SK-N-SH (cell line): ENCODE measurements at regions not wholly inside any gene's neighbourhood (a gene's known extent, or its start where the extent isn't known, plus 50 kb on each side); places are given as distances from the start of the nearest gene placed in this dataset.

Experiments
- CTCF ChIA-PET: fragments of 300-600, 350-600 bp; formaldehyde crosslinking; extraction: SDS; loops from one replicate; lab custom pipeline; 2021; lab: Yijun Ruan, JAX
- POLR2A ChIA-PET: fragments of 350-600 bp; sonication (Branson Sonifier 250); formaldehyde crosslinking; extraction: SDS; loops from one replicate; lab custom pipeline; 2020; ENCODE audit warnings: antibody characterized with exemption, inconsistent platforms; lab: Yijun Ruan, JAX
- DNase-seq: peaks from one replicate; pipeline ENCODE4 v3.0.0; 2012
- H2AFZ ChIP-seq: fragments of 200-600 bp; sonication (generic); 2 replicates; pipeline ENCODE4 v1.8.1; 2016; ENCODE audit warnings: antibody characterized with exemption, mild to moderate bottlenecking, low read depth
- H3F3A ChIP-seq: fragments of 200-600 bp; sonication (generic); replicated peaks from 2 replicates; pipeline ENCODE3; 2016; ENCODE audit warnings: antibody characterized with exemption, mild to moderate bottlenecking; ENCODE audit not compliant: insufficient read depth
- H3K27ac ChIP-seq, 2 experiments: fragments of 200-500 bp in 1 of 2; fragments of 200-600 bp in 1 of 2; sonication (Bioruptor generic) in 1 of 2; sonication (generic), shearing (Covaris generic) in 1 of 2; 2 replicates each; pipeline versions ENCODE4 v1.5.1 to v1.6.1; 2014 to 2016; ENCODE audit warnings: low read depth in 2 of 2, inconsistent platforms in 1 of 2, low read length in 1 of 2, mild to moderate bottlenecking in 1 of 2, mixed read lengths in 1 of 2
- H3K27me3 ChIP-seq: fragments of 200-600 bp; sonication (generic), shearing (Covaris generic); 2 replicates; pipeline ENCODE4 v1.6.1; 2016; ENCODE audit warnings: mixed run types; ENCODE audit not compliant: insufficient read depth
- H3K36me3 ChIP-seq, 2 experiments: fragments of 200-500 bp in 1 of 2; fragments of 200-600 bp in 1 of 2; sonication (Bioruptor generic) in 1 of 2; sonication (generic) in 1 of 2; replicated peaks in 1 of 2; 2 replicates each; pipeline versions ENCODE3 to v1.5.1; 2014 to 2016; ENCODE audit warnings: low read length in 1 of 2, mild to moderate bottlenecking in 1 of 2; ENCODE audit not compliant: insufficient read depth in 2 of 2, control insufficient read depth in 1 of 2
- H3K4me1 ChIP-seq, 2 experiments: fragments of 200-500 bp in 1 of 2; fragments of 200-600 bp in 1 of 2; sonication (Bioruptor generic) in 1 of 2; sonication (generic), shearing (Covaris generic) in 1 of 2; 2 replicates each; pipeline versions ENCODE4 v1.5.1 to v1.6.1; 2014 to 2016; ENCODE audit warnings: low read depth in 1 of 2, low read length in 1 of 2, mixed run types in 1 of 2; ENCODE audit not compliant: insufficient read depth in 2 of 2, control insufficient read depth in 1 of 2
- H3K4me2 ChIP-seq: fragments of 200-600 bp; sonication (generic), shearing (Covaris generic); 2 replicates; pipeline ENCODE4 v1.6.1; 2017; ENCODE audit warnings: mixed run types
- H3K4me3 ChIP-seq, 2 experiments: fragments of 200-500 bp in 1 of 2; fragments of 200-600 bp in 1 of 2; sonication (Bioruptor generic) in 1 of 2; sonication (generic), shearing (Covaris generic) in 1 of 2; 2 replicates each; pipeline versions ENCODE4 v1.5.1 to v1.8.1; 2014 to 2016; ENCODE audit warnings: low read depth in 2 of 2, inconsistent platforms in 1 of 2, low read length in 1 of 2, mild to moderate bottlenecking in 1 of 2, mixed read lengths in 1 of 2, moderate library complexity in 1 of 2
- H3K79me2 ChIP-seq: fragments of 200-600 bp; sonication (generic); 2 replicates; pipeline ENCODE4 v1.8.1; 2017; ENCODE audit warnings: mild to moderate bottlenecking; ENCODE audit not compliant: insufficient read depth
- H3K9ac ChIP-seq: fragments of 200-600 bp; sonication (generic); 2 replicates; pipeline ENCODE4 v1.6.1; 2017; ENCODE audit warnings: mixed run types
- H3K9me2 ChIP-seq: fragments of 200-600 bp; sonication (generic); 2 replicates; pipeline ENCODE4 v1.6.1; 2017; ENCODE audit warnings: mixed run types
- H3K9me3 ChIP-seq: fragments of 200-600 bp; sonication (generic); 2 replicates; pipeline ENCODE4 v1.6.1; 2017; ENCODE audit warnings: mixed run types, mild to moderate bottlenecking, moderate library complexity
- H4K20me1 ChIP-seq: fragments of 200-600 bp; sonication (generic); 2 replicates; pipeline ENCODE4 v1.6.1; 2017; ENCODE audit warnings: mild to moderate bottlenecking, mixed run types; ENCODE audit not compliant: insufficient read depth
- FOSL2 ChIP-seq: IDR thresholded peaks from 2 replicates; pipeline ENCODE4 v1.4.0; 2012; ENCODE audit warnings: low read depth, mild to moderate bottlenecking, moderate library complexity, borderline replicate concordance
- FOXJ3 ChIP-seq: sonication (generic); formaldehyde crosslinking; IDR thresholded peaks from 2 replicates; pipeline ENCODE4 v1.5.1; 2020; ENCODE audit warnings: mild to moderate bottlenecking, missing genetic modification reagents
- GATA2 ChIP-seq: sonication (generic); formaldehyde crosslinking; IDR thresholded peaks from 2 replicates; pipeline ENCODE4 v1.5.0; 2020; ENCODE audit warnings: mild to moderate bottlenecking, missing genetic modification reagents
- IRF3 ChIP-seq: fragments of 150-350 bp; IDR thresholded peaks from 2 replicates; pipeline ENCODE4 v1.6.1; 2016; ENCODE audit warnings: mild to moderate bottlenecking, low read depth, low read length
- JUND ChIP-seq: IDR thresholded peaks from 2 replicates; pipeline ENCODE4 v1.4.0; 2012
- MAX ChIP-seq: IDR thresholded peaks from 2 replicates; pipeline ENCODE4 v1.4.0; 2012; ENCODE audit warnings: low read depth
- MXI1 ChIP-seq: IDR thresholded peaks from 2 replicates; pipeline ENCODE4 v1.6.1; 2012; ENCODE audit warnings: mild to moderate bottlenecking, low read depth, low read length, improper control_type of control experiment
- NFIC ChIP-seq: IDR thresholded peaks from 2 replicates; pipeline ENCODE4 v1.4.0; 2012; ENCODE audit warnings: borderline replicate concordance
- POLR2AphosphoS5 ChIP-seq: IDR thresholded peaks from 2 replicates; pipeline ENCODE4 v1.6.1; 2012; ENCODE audit warnings: low read depth, low read length
- RCOR1 ChIP-seq: fragments of 150-350 bp; IDR thresholded peaks from 2 replicates; pipeline ENCODE4 v1.6.1; 2017; ENCODE audit warnings: antibody characterized with exemption, low read length
- TCF12 ChIP-seq: IDR thresholded peaks from 2 replicates; pipeline ENCODE4 v1.4.0; 2012
- TEAD4 ChIP-seq: IDR thresholded peaks from 2 replicates; pipeline ENCODE4 v1.4.0; 2012; ENCODE audit warnings: mild to moderate bottlenecking, borderline replicate concordance; ENCODE audit not compliant: insufficient read depth
- USF1 ChIP-seq: IDR thresholded peaks from 2 replicates; pipeline ENCODE4 v1.4.0; 2012; ENCODE audit warnings: low read depth, borderline replicate concordance
- USF2 ChIP-seq: fragments of 150-350 bp; IDR thresholded peaks from 2 replicates; pipeline ENCODE4 v1.6.1; 2017; ENCODE audit warnings: antibody characterized with exemption, low read length, low read depth, borderline replicate concordance
- ZBTB33 ChIP-seq: IDR thresholded peaks from 2 replicates; pipeline ENCODE4 v1.4.0; 2012; ENCODE audit warnings: low read depth, borderline replicate concordance
- WGBS: methylation state at CpG from one replicate; pipeline ENCODE4 v1.1.6; 2017; ENCODE audit warnings: low lambda C conversion rate; 5-methylcytosine and 5-hydroxymethylcytosine counted together

GRCh38 chr10:10727812-10728211, 289.9 kb upstream of the CELF2 start:
- DNase-seq = no peak
- H3K9ac ChIP-seq = no peak overlapping the region
- no peak for TF ChIP-seq RCOR1
- TF ChIP-seq ZBTB33 = no peak
- no peak for TF ChIP-seq FOSL2
- TF ChIP-seq JUND = no peak
- TF ChIP-seq POLR2AphosphoS5 = no peak
- TF ChIP-seq IRF3 = no peak
- no peak for TF ChIP-seq USF2
- no peak for TF ChIP-seq TEAD4
- TF ChIP-seq, all 33 proteins: peak for 0
- no peak overlapping the region for H2AFZ ChIP-seq
- no peaks in the 10 kb centered on the region for H3K9me3 ChIP-seq
- no peaks in the 10 kb centered on the region for H4K20me1 ChIP-seq
- no peak overlapping the region for H3K4me2 ChIP-seq
- H3K27ac ChIP-seq = no peak overlapping the region
- no peaks in the 10 kb centered on the region for H3K9me2 ChIP-seq
- no peaks in the 10 kb centered on the region for H3K36me3 ChIP-seq
- H3K79me2 ChIP-seq = no peaks in the 10 kb centered on the region
- CTCF ChIA-PET = no interaction called here
- no peaks in the 10 kb centered on the region for H3K27me3 ChIP-seq
- H3K4me3 ChIP-seq = no peak overlapping the region
- POLR2A ChIA-PET = no interaction called here
- H3K4me1 ChIP-seq = no peaks in the 10 kb centered on the region
- H3F3A ChIP-seq = no peaks in the 10 kb centered on the region
- 36% methylated on average over 5 of the region's 5 CpGs for WGBS

GRCh38 chr10:10730471-10731043, 287.1 kb upstream of the CELF2 start:
- TF ChIP-seq MXI1 (no peak), USF1 (no peak), MAX (no peak), GATA2 (CRISPR knock-in tag) (no peak), NFIC (no peak), TCF12 (no peak), FOXJ3 (no peak)
- TF ChIP-seq, all 33 proteins: peak for 0
- H3K27me3 ChIP-seq = no peaks in the 10 kb centered on the region
- no peak for DNase-seq
- WGBS = 12% methylated on average over 5 of the region's 5 CpGs
- CTCF ChIA-PET = no interaction called here
- H3K4me2 ChIP-seq = no peak overlapping the region
- no peak overlapping the region for H3K27ac ChIP-seq
- no peak overlapping the region for H3K9ac ChIP-seq
- H2AFZ ChIP-seq = no peak overlapping the region
- H3K9me2 ChIP-seq = no peaks in the 10 kb centered on the region
- POLR2A ChIA-PET = no interaction called here
- no peaks in the 10 kb centered on the region for H3K4me1 ChIP-seq
- no peaks in the 10 kb centered on the region for H3K79me2 ChIP-seq
- no peaks in the 10 kb centered on the region for H3F3A ChIP-seq
- no peaks in the 10 kb centered on the region for H3K9me3 ChIP-seq
- no peak overlapping the region for H3K4me3 ChIP-seq
- H3K36me3 ChIP-seq = no peaks in the 10 kb centered on the region
- no peaks in the 10 kb centered on the region for H4K20me1 ChIP-seq
